ENCODE measurements at regions not wholly inside any gene's neighbourhood (a gene's known extent, or its start where the extent isn't known, plus 50 kb on each side); places are given as distances from the start of the nearest gene placed in this dataset.

DNA sequence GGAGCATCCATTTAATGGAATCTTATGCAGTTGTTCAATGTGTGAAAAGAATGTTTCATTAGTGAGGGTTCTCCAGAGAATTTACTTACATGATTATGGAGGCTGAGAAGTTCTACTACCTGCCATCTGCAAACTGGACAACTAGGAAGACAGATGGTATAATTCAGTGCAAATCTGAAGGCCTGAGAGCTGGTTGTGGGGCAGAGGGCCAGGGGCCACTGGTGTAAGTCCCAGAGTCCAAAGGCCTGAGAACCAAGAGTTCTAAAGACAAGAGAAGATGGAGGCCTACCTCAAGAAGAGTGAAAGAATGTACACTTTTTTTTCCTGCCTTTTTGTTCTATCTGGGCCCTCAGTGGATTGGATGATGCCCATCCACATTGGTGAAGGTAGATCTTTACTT lies 114.8 kb downstream of the DDX1 start:
- ATAC-seq (ENCODE audit: low FRiP score) (no peak), DNase-seq (ENCODE audit: low spot score) (no peak)
- TF ChIP-seq, protein P1, sequence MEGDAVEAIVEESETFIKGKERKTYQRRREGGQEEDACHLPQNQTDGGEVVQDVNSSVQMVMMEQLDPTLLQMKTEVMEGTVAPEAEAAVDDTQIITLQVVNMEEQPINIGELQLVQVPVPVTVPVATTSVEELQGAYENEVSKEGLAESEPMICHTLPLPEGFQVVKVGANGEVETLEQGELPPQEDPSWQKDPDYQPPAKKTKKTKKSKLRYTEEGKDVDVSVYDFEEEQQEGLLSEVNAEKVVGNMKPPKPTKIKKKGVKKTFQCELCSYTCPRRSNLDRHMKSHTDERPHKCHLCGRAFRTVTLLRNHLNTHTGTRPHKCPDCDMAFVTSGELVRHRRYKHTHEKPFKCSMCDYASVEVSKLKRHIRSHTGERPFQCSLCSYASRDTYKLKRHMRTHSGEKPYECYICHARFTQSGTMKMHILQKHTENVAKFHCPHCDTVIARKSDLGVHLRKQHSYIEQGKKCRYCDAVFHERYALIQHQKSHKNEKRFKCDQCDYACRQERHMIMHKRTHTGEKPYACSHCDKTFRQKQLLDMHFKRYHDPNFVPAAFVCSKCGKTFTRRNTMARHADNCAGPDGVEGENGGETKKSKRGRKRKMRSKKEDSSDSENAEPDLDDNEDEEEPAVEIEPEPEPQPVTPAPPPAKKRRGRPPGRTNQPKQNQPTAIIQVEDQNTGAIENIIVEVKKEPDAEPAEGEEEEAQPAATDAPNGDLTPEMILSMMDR (IDR thresholded peaks at IDR 0.05): no peak

DNA sequence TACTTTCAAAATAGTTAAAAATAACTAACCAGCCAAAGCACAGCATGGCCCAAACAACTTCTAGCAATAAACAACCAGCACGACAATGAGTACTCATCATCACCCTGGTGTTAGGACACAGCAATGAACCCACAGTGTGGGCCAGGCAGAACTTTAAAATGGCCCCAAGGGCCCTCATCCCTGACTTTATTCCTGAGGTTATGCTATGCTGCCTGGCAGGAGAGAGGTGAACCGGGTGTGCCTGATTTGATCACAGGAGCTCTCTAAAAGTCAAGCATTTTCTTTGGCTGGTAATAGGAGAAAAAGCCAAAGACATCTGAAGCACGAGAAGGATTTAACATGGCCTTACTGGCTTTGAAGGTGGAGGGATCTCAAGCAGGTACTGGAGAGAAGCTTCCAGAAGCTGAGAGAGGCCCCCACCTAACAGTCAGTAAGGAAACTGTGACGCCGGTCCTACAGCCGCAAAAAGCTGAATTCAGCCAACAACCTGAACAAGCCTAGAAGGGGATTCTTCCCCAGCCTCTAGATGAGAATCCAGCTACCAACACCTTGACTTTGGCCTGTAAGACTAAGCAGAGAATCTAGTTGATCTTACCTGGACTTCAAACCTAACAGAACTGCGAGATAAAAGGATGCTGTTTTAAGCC lies 115.4 kb downstream of the DDX1 start:
- TF ChIP-seq, protein P1 (IDR thresholded peaks at IDR 0.05): no peak
- ATAC-seq (ENCODE audit: low FRiP score) (no peak), DNase-seq (ENCODE audit: low spot score) (no peak)

DNA sequence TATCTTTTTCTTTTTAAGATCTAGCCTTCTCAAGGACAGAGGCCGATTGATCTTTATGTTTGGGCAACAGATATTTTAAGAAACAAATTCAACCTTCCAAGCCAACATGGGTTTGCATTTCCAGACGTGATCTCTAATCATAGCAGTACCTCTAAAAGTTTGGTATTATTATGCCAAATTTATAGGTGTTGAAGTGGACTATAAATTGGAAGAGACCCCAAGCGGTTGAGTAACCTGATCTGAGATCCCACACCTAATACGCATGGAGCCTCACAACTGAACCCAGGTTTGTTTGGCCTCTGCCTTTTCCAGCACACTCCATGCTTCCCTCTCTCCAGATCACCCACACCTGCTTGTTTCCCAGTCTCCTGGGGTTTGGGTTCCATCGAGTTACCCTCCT lies 116.5 kb downstream of the DDX1 start:
- TF ChIP-seq, protein P1 (IDR thresholded peaks at IDR 0.05): no peak
- ATAC-seq (ENCODE audit: low FRiP score): no peak
- DNase-seq (ENCODE audit: low spot score): no peak

DNA sequence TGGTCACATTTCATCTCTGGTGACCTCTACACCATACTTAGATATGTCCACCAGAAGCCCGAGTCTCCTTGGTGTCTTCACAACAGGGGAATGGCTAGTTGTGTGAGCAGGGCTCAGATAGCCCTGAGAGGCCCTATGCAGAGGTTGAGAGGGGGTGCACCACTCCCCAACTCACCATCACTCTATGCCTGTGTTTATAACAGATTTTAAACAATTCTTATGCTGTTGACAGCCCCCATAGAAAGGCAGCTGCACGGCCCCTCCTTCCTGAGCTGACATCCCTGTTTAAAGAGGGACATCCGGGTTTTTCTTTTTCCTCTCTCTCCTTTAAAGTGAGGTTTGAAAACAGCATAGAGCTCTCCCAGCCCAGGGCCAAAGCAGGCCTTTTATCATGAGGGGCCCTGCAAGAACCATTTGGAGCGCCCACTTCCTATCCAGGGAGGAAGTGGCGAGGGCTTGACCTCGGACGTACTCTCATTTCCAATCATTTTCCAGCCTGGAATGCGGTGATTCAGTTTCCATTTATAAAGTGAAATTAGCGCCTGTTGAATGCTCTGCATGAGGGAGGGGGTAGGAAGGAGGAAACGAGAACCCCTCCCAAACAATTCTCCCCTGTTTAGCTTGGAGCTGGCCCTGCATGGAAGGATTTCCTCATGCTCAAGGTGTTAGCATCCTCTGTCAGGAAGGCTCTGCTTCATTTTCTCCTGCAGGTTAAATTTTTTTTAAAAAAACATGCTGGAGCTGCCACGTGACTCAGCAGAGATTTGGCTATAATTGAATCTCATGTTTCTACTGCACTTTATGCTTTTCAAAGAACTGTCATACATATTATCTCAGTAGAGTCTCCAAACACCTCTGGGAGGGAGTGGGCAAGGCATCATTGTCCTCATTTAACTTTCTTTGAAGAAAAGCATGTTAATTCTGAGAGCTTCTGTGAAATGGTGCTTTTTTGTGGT lies 117.5 kb downstream of the DDX1 start:
- TF ChIP-seq, protein P1 (IDR thresholded peaks at IDR 0.05): no peak
- DNase-seq (ENCODE audit: low spot score): no peak
- no peak for ATAC-seq (ENCODE audit: low FRiP score)

DNA sequence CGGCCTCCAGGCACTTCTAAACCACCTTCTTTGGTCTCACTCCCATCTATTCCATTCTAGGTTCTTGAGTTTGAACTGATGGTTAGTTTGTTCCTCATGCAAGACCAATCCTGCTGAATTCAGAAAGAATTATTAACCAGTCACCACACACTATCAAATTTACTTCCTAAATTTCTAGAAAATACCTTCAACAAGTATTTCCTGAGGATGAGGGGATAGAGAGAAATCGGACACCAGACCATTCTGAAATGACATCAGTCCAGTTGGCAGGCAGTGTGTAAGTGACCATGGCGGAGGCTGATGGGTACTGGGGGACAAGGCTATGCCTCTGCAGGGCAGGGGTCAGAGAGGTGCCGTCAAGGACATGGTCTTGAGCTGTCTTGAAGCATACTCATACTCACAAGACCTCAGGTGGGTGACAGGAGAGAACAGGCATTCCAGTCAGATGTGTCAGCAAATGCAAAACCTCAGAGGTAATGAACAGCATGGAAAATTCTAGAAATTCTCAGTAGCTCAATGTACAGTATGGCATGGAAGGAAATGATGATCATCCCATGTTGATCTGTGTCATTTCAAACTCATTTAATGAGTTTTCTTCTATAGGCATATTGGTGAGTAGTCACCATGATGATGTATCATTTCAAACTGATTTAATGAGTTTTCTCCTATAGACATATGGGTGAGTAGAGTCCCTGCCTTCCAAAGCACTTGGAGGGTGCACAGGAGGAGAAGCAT lies 119.6 kb downstream of the DDX1 start:
- DNase-seq (ENCODE audit: low spot score) (no peak), ATAC-seq (ENCODE audit: low FRiP score) (no peak)
- TF ChIP-seq, protein P1 (IDR thresholded peaks at IDR 0.05): no peak

DNA sequence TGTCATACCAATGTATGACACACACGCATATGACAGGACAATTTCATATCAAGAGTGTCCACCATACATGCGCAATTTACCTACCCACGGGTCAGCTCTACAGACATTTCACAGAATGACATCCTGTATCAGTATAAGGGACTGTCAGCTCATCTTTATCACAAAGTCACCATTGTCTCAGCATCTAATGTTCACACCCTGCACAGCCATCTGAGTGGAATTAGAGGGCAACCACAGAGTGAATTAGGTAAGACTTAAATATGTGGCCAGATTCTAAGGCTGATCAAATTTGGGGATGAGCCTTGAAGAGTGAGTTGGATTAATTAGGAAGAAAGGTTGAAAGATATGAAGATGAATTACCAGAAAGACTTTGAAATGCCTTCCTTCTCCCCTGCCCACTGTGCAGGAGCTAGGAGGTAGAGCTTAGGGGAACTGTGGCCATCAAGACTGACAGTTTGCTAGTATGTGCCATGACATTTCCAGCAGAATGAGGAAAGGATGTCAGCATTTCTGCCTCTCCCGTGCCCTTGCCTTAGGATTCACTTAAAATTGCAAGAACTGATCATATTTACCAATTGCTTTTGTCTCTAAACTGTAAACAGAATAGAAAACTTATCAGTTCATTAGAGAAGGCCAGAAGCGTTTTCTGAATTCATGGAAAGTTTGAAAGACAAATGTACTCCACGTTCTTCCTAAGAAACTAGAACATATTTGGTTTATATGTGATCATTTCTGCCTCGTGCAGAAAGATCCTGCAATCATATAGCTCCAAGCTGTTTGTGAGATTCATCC lies 121.1 kb downstream of the DDX1 start:
- no peak for ATAC-seq (ENCODE audit: low FRiP score)
- no peak for DNase-seq (ENCODE audit: low spot score)
- TF ChIP-seq, protein P1 (IDR thresholded peaks at IDR 0.05): no peak
